ENCODE measurements at regions not wholly inside any gene's neighbourhood (a gene's known extent, or its start where the extent isn't known, plus 50 kb on each side); places are given as distances from the start of the nearest gene placed in this dataset.

DNA sequence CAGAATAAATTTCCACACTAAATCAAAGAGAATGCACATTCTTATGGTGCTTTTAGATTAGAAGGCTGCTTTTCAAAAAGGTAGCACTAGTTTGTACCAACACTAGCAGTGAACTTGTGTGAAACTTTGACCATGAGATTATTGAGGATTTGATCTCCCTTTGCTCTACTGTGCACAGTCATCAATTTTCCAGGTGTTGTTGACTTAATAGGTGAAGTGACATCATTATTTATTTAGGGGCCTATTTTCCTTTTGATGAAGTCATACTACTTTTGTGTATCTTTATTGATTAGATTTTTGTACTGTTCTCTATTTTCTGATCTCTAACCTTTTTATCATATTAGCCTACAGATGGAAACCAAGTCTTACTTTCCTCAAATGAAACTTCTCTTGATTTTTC lies 507.9 kb upstream of the LCORL start:
- Histone ChIP-seq H3K4me2 (replicated peaks; ENCODE audit: extremely low read depth, low read length, poor library complexity, severe bottlenecking) (no peak overlapping the region), H3K4me1 (ENCODE audit: control insufficient read depth in 1 of 2, insufficient read depth in 2 of 2, low read length in 2 of 2) (no peaks in the 10 kb centered on the region), H2AFZ (ENCODE audit: insufficient read depth, low read depth, low read length, poor library complexity, severe bottlenecking) (no peak overlapping the region), H3K9ac (ENCODE audit: insufficient read depth, low read length, poor library complexity, severe bottlenecking) (no peak overlapping the region), H3K9me3 (replicated peaks in 1 of 2; ENCODE audit: control insufficient read depth in 1 of 2, insufficient read depth in 1 of 2, low read length in 2 of 2) (no peaks in the 10 kb centered on the region), H3K27ac (ENCODE audit: low read depth in 1 of 2, low read length in 2 of 2) (no peak overlapping the region), H3K4me3 (replicated peaks in 1 of 3; ENCODE audit: low read depth in 2 of 3, low read length in 3 of 3) (no peak overlapping the region), H4K20me1 (ENCODE audit: insufficient read depth, low read length) (no peaks in the 10 kb centered on the region), H3K79me2 (ENCODE audit: insufficient read depth, low read length) (no peaks in the 10 kb centered on the region), H3K36me3 (replicated peaks in 1 of 2; ENCODE audit: control insufficient read depth in 1 of 2, insufficient read depth in 2 of 2, low read length in 2 of 2) (no peaks in the 10 kb centered on the region), H3K27me3 (ENCODE audit: control insufficient read depth in 2 of 2, insufficient read depth in 2 of 2, low read length in 2 of 2) (no peaks in the 10 kb centered on the region)
- Mint-ChIP-seq H3K27ac (no peak overlapping the region), H3K36me3 (no peaks in the 10 kb centered on the region), H3K27me3 (ENCODE audit: low read depth in 3 of 3) (peaks cover 0 to 2% (median 0%) of the 10 kb centered on the region in 3 donors), H3K9me3 (peaks cover 0 to 3% (median 0%) of the 10 kb centered on the region in 7 donors), H3K4me1 (no peaks in the 10 kb centered on the region), H3K4me3 (no peak overlapping the region)
- TF ChIP-seq, protein P1, sequence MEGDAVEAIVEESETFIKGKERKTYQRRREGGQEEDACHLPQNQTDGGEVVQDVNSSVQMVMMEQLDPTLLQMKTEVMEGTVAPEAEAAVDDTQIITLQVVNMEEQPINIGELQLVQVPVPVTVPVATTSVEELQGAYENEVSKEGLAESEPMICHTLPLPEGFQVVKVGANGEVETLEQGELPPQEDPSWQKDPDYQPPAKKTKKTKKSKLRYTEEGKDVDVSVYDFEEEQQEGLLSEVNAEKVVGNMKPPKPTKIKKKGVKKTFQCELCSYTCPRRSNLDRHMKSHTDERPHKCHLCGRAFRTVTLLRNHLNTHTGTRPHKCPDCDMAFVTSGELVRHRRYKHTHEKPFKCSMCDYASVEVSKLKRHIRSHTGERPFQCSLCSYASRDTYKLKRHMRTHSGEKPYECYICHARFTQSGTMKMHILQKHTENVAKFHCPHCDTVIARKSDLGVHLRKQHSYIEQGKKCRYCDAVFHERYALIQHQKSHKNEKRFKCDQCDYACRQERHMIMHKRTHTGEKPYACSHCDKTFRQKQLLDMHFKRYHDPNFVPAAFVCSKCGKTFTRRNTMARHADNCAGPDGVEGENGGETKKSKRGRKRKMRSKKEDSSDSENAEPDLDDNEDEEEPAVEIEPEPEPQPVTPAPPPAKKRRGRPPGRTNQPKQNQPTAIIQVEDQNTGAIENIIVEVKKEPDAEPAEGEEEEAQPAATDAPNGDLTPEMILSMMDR (IDR thresholded peaks at IDR 0.05), result no peak
- intact Hi-C loops (cut with micrococcal nuclease), result no loop called here
- no peak for DNase-seq

DNA sequence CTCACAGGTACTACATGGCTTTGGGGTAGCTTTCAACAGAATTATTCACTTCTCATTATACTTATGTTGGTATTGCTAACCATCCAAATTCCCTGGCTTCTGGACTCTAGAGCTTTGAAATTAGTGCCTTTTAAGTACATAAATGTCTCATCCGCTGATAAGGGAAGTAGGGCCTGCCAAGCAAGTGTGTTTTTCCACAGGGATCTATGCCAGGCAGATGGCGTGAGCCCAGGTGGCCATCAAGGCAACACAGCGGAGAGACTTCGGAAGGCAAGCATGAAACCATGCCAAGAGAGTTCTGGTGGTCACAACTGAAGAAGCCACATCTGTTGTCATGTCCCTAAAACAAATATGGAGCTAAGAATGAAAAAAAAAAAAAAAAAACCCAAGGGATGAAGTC lies 503.1 kb upstream of the LCORL start:
- TF ChIP-seq, protein P1 (IDR thresholded peaks at IDR 0.05), result no peak
- Histone ChIP-seq H3K4me1 (ENCODE audit: control insufficient read depth in 1 of 2, insufficient read depth in 2 of 2, low read length in 2 of 2) (no peaks in the 10 kb centered on the region), H3K36me3 (replicated peaks in 1 of 2; ENCODE audit: control insufficient read depth in 1 of 2, insufficient read depth in 2 of 2, low read length in 2 of 2) (no peaks in the 10 kb centered on the region), H3K4me2 (replicated peaks; ENCODE audit: extremely low read depth, low read length, poor library complexity, severe bottlenecking) (no peak overlapping the region), H3K79me2 (ENCODE audit: insufficient read depth, low read length) (no peaks in the 10 kb centered on the region), H3K9ac (ENCODE audit: insufficient read depth, low read length, poor library complexity, severe bottlenecking) (no peak overlapping the region), H2AFZ (ENCODE audit: insufficient read depth, low read depth, low read length, poor library complexity, severe bottlenecking) (no peak overlapping the region), H3K4me3 (replicated peaks in 1 of 3; ENCODE audit: low read depth in 2 of 3, low read length in 3 of 3) (no peak overlapping the region), H3K9me3 (replicated peaks in 1 of 2; ENCODE audit: control insufficient read depth in 1 of 2, insufficient read depth in 1 of 2, low read length in 2 of 2) (no peaks in the 10 kb centered on the region), H4K20me1 (ENCODE audit: insufficient read depth, low read length) (no peaks in the 10 kb centered on the region), H3K27me3 (ENCODE audit: control insufficient read depth in 2 of 2, insufficient read depth in 2 of 2, low read length in 2 of 2) (no peaks in the 10 kb centered on the region), H3K27ac (ENCODE audit: low read depth in 1 of 2, low read length in 2 of 2) (no peak overlapping the region)
- no peak for DNase-seq
- intact Hi-C loops (cut with micrococcal nuclease), result no loop called here
- Mint-ChIP-seq H3K4me1 (no peaks in the 10 kb centered on the region), H3K27me3 (ENCODE audit: low read depth in 3 of 3) (peaks cover 0 to 2% (median 0%) of the 10 kb centered on the region in 3 donors), H3K27ac (no peak overlapping the region), H3K9me3 (peaks cover 0 to 2% (median 0%) of the 10 kb centered on the region in 7 donors), H3K36me3 (no peaks in the 10 kb centered on the region), H3K4me3 (no peak overlapping the region)
- WGBS (ENCODE audit: insufficient coverage), result 73% methylated on average over 4 of the region's 4 CpGs
